ENCODE measurements at regions not wholly inside any gene's neighbourhood (a gene's known extent, or its start where the extent isn't known, plus 50 kb on each side); places are given as distances from the start of the nearest gene placed in this dataset.

DNA sequence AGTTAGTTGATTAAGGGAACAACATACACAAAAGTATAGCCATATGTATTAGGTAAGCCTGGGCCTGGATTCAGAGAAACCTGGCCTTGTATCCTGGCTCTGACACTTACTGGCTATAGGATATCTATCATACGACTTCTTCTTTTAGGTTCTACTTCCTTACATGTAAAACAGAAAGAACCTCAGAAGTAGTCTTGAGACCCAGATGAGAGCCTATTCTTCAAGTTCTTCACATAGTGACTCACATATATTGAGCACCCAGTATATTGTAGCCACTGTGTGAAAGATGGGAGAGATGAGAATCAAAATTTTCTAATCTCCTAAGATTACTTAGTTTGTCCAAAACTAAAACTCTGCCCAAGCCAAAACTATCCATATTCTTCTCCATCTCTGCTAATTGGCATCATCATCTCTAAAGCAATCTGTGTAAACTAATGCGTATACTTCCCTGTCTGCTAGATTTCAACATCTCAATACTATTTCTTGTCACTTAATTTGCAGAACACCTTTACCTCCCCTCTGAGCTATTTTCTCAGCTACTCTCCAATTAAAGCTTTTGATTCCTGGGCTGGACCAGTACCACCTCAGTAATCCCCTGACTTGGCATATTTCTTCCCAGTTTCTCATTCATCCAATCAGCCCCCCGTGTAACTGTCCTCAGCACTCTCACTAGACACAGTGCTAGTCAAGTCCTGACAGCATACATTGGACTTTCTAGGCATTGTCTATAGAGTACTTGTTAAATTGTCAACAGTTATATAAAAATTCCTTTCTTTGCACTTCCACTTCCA is 53.5 kb upstream of the MET start:
- ATAC-seq = no peak
- Mint-ChIP-seq H3K36me3 (ENCODE audit: low read depth) (peaks cover 5% of the 10 kb centered on the region; the same call in 2 of the 3 replicates), H3K9me3 (peaks cover 8% of the 10 kb centered on the region)

More for the DNA sequence above, 53.5 kb upstream of the MET start:
- no peak overlapping the region for H3K4me2 ChIP-seq
- H3K4me3 ChIP-seq = no peak overlapping the region
- no peak overlapping the region for H3K27ac Mint-ChIP-seq
- H3K79me2 ChIP-seq (replicated peaks; ENCODE audit: insufficient read depth) = no peaks in the 10 kb centered on the region
- H3F3A ChIP-seq (replicated peaks; ENCODE audit: low read depth) = no peaks in the 10 kb centered on the region
- H4K20me1 ChIP-seq (replicated peaks; ENCODE audit: insufficient read depth) = no peaks in the 10 kb centered on the region
- H3K27ac ChIP-seq (ENCODE audit: low read depth) = no peak overlapping the region
- H3K27me3 Mint-ChIP-seq (ENCODE audit: insufficient read depth, low read depth, poor library complexity) = no peaks in the 10 kb centered on the region
- no peaks in the 10 kb centered on the region for H3K9me2 ChIP-seq (ENCODE audit: insufficient read depth)
- H3K27me3 ChIP-seq (ENCODE audit: insufficient read depth) = no peaks in the 10 kb centered on the region
- TF ChIP-seq CREB1 (CRISPR knock-in tag; IDR thresholded peaks at IDR 0.05; ENCODE audit: low read depth) (no peak), ZNF331 (CRISPR knock-in tag; IDR thresholded peaks at IDR 0.05; ENCODE audit: low read depth) (no peak), CTCF (conservative IDR thresholded peaks at IDR 0.05; ENCODE audit: low read depth in 2 of 2) (no peak), POLR2AphosphoS5 (IDR thresholded peaks at IDR 0.05; ENCODE audit: low read depth) (no peak), NANOG (IDR thresholded peaks at IDR 0.05; ENCODE audit: borderline replicate concordance) (no peak), EZH2 (IDR thresholded peaks at IDR 0.05; ENCODE audit: low read depth, unreplicated experiment) (no peak), EZH2phosphoT487 (IDR thresholded peaks at IDR 0.05; ENCODE audit: unreplicated experiment) (no peak), ZNF462 (CRISPR knock-in tag; IDR thresholded peaks at IDR 0.05) (no peak), STAT1 (IDR thresholded peaks at IDR 0.05; ENCODE audit: unreplicated experiment) (no peak)
- TF ChIP-seq, protein P1, sequence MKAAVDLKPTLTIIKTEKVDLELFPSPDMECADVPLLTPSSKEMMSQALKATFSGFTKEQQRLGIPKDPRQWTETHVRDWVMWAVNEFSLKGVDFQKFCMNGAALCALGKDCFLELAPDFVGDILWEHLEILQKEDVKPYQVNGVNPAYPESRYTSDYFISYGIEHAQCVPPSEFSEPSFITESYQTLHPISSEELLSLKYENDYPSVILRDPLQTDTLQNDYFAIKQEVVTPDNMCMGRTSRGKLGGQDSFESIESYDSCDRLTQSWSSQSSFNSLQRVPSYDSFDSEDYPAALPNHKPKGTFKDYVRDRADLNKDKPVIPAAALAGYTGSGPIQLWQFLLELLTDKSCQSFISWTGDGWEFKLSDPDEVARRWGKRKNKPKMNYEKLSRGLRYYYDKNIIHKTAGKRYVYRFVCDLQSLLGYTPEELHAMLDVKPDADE (IDR thresholded peaks at IDR 0.05) = no peak
- TF ChIP-seq, protein P2, sequence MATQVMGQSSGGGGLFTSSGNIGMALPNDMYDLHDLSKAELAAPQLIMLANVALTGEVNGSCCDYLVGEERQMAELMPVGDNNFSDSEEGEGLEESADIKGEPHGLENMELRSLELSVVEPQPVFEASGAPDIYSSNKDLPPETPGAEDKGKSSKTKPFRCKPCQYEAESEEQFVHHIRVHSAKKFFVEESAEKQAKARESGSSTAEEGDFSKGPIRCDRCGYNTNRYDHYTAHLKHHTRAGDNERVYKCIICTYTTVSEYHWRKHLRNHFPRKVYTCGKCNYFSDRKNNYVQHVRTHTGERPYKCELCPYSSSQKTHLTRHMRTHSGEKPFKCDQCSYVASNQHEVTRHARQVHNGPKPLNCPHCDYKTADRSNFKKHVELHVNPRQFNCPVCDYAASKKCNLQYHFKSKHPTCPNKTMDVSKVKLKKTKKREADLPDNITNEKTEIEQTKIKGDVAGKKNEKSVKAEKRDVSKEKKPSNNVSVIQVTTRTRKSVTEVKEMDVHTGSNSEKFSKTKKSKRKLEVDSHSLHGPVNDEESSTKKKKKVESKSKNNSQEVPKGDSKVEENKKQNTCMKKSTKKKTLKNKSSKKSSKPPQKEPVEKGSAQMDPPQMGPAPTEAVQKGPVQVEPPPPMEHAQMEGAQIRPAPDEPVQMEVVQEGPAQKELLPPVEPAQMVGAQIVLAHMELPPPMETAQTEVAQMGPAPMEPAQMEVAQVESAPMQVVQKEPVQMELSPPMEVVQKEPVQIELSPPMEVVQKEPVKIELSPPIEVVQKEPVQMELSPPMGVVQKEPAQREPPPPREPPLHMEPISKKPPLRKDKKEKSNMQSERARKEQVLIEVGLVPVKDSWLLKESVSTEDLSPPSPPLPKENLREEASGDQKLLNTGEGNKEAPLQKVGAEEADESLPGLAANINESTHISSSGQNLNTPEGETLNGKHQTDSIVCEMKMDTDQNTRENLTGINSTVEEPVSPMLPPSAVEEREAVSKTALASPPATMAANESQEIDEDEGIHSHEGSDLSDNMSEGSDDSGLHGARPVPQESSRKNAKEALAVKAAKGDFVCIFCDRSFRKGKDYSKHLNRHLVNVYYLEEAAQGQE (IDR thresholded peaks at IDR 0.05; ENCODE audit: unreplicated experiment) = no peak
- peaks cover 29% of the 10 kb centered on the region for H3K4me1 Mint-ChIP-seq
- DNase-seq (ENCODE audit: low spot score) = no peak
- no peak overlapping the region for H2AFZ ChIP-seq
- no peaks in the 10 kb centered on the region for H3K36me3 ChIP-seq (ENCODE audit: insufficient read depth)
- H3K4me3 Mint-ChIP-seq = no peak overlapping the region
- peaks cover 37% of the 10 kb centered on the region for H3K4me1 ChIP-seq (ENCODE audit: insufficient read depth)
